Activated naive CD8-positive, alpha-beta T cell treated with anti-CD3 and anti-CD28 coated beads, Interleukin-2, amount 10 ng/mL, durations not matched to agents 7 days and 5 days (primary cell): ENCODE measurements at regions not wholly inside any gene's neighbourhood (a gene's known extent, or its start where the extent isn't known, plus 50 kb on each side); places are given as distances from the start of the nearest gene placed in this dataset.

ENCODE experiments used
- ATAC-seq: fragments of 150-1000 bp; cut with Tn5 transposase; one replicate; pipeline ENCODE4 v1.10.0; 2021; ENCODE audit warnings: low read depth, moderate library complexity
- POLR2A ChIA-PET: fragments of 350-600 bp; sonication (Branson Sonifier 250); formaldehyde crosslinking; loops from one replicate; lab custom pipeline; 2021; ENCODE audit warnings: antibody characterized with exemption; lab: Charles Lee
- DNase-seq: peaks from one replicate; pipeline ENCODE4 v3.0.0; 2021
- H3K27ac Mint-ChIP-seq: one replicate; pipeline ENCODE4 v1.8.0; 2022; ENCODE audit warnings: mild to moderate bottlenecking, mixed read lengths
- H3K27me3 Mint-ChIP-seq: one replicate; pipeline ENCODE4 v1.8.0; 2022; ENCODE audit warnings: mild to moderate bottlenecking, moderate library complexity, mixed read lengths
- H3K36me3 Mint-ChIP-seq: one replicate; pipeline ENCODE4 v1.8.0; 2021; ENCODE audit warnings: mild to moderate bottlenecking, mixed read lengths
- H3K4me1 Mint-ChIP-seq: one replicate; pipeline ENCODE4 v1.8.0; 2021; ENCODE audit warnings: mixed read lengths
- H3K4me3 Mint-ChIP-seq: one replicate; pipeline ENCODE4 v1.8.0; 2022; ENCODE audit warnings: mild to moderate bottlenecking, moderate library complexity, mixed read lengths
- H3K9me3 Mint-ChIP-seq: one replicate; pipeline ENCODE4 v1.8.0; 2021; ENCODE audit warnings: mixed read lengths

- H3K27ac Mint-ChIP-seq: no peak overlapping the region
- peaks cover 2% of the 10 kb centered on the region for H3K9me3 Mint-ChIP-seq
- POLR2A ChIA-PET: interaction anchor here (1.4 kb wide), 1 partner anchor 205 kb away, joined by 4 read pairs; the partner anchor contains the start of gene BCL6
- DNase-seq: no peak
- H3K36me3 Mint-ChIP-seq: peaks cover 18% of the 10 kb centered on the region
- H3K4me1 Mint-ChIP-seq: peaks cover 60% of the 10 kb centered on the region
- ATAC-seq: no peak
- peaks cover 2% of the 10 kb centered on the region for H3K27me3 Mint-ChIP-seq
- H3K4me3 Mint-ChIP-seq: no peak overlapping the region
Measured at GRCh38 chr3:187950671-187951070, 203.3 kb upstream of the LPP start.

GRCh38 chr3:187951452-187952190 is 202.3 kb upstream of the LPP start:
- H3K27ac Mint-ChIP-seq: peak overlapping the region; percentile 71

GRCh38 chr3:187952849-187953248 is 201.1 kb upstream of the LPP start:
- Mint-ChIP-seq H3K4me3 (no peak overlapping the region), H3K4me1 (peaks cover 59% of the 10 kb centered on the region), H3K9me3 (peaks cover 4% of the 10 kb centered on the region), H3K27me3 (peaks cover 2% of the 10 kb centered on the region), H3K27ac (no peak overlapping the region), H3K36me3 (peaks cover 21% of the 10 kb centered on the region)
- DNase-seq (no peak), ATAC-seq (no peak)
- POLR2A ChIA-PET: interaction anchor here (0.6 kb wide), 2 partner anchors 154 to 207 kb away, joined by 3 read pairs; no protein-coding TSS in a partner anchor

More at GRCh38 chr3:187951452-187952190, 202.3 kb upstream of the LPP start:
- POLR2A ChIA-PET: interaction anchor here (1.4 kb wide), 1 partner anchor 206 kb away, joined by 4 read pairs; the partner anchor contains the start of gene BCL6
- ATAC-seq (peak; percentile 61), DNase-seq (no peak)
- Mint-ChIP-seq H3K9me3 (peaks cover 2% of the 10 kb centered on the region), H3K27me3 (peaks cover 2% of the 10 kb centered on the region), H3K36me3 (peaks cover 21% of the 10 kb centered on the region), H3K4me1 (peaks cover 57% of the 10 kb centered on the region), H3K4me3 (peak overlapping the region; percentile 39)

GRCh38 chr3:187954516-187954872 is 199.5 kb upstream of the LPP start:
- ATAC-seq: no peak
- H3K9me3 Mint-ChIP-seq: peaks cover 4% of the 10 kb centered on the region
- peaks cover 63% of the 10 kb centered on the region for H3K4me1 Mint-ChIP-seq
- no peak for DNase-seq
- peaks cover 20% of the 10 kb centered on the region for H3K36me3 Mint-ChIP-seq
- POLR2A ChIA-PET: interaction anchor here (0.9 kb wide), 1 partner anchor 209 kb away, joined by 3 read pairs; the partner anchor contains the start of gene BCL6
- peaks cover 2% of the 10 kb centered on the region for H3K27me3 Mint-ChIP-seq
- H3K4me3 Mint-ChIP-seq: no peak overlapping the region
- H3K27ac Mint-ChIP-seq: no peak overlapping the region

- DNase-seq: no peak
- Mint-ChIP-seq H3K27ac (no peak overlapping the region), H3K36me3 (peaks cover 19% of the 10 kb centered on the region), H3K4me3 (no peak overlapping the region), H3K27me3 (peaks cover 2% of the 10 kb centered on the region), H3K4me1 (peaks cover 66% of the 10 kb centered on the region), H3K9me3 (peaks cover 4% of the 10 kb centered on the region)
- POLR2A ChIA-PET: interaction anchor here (1.1 to 1.6 kb wide), 2 partner anchors 206 to 209 kb away, joined by 6 to 7 read pairs; partner anchors contain the start of gene BCL6
- ATAC-seq: no peak
Measured at GRCh38 chr3:187954873-187955586, 198.9 kb upstream of the LPP start.

- Mint-ChIP-seq H3K4me1 (peaks cover 64% of the 10 kb centered on the region), H3K9me3 (peaks cover 4% of the 10 kb centered on the region), H3K36me3 (peaks cover 17% of the 10 kb centered on the region), H3K4me3 (no peak overlapping the region), H3K27me3 (peaks cover 2% of the 10 kb centered on the region), H3K27ac (no peak overlapping the region)
- POLR2A ChIA-PET: interaction anchor here (1.1 to 1.6 kb wide), 2 partner anchors 206 to 210 kb away, joined by 6 to 7 read pairs; partner anchors contain the start of gene BCL6
- DNase-seq: no peak
- ATAC-seq: no peak
Measured at GRCh38 chr3:187955587-187955952, 198.4 kb upstream of the LPP start.

GRCh38 chr3:187957165-187957581 is 196.8 kb upstream of the LPP start:
- H3K27me3 Mint-ChIP-seq: no peaks in the 10 kb centered on the region
- peaks cover 49% of the 10 kb centered on the region for H3K4me1 Mint-ChIP-seq
- ATAC-seq (no peak), DNase-seq (no peak)
- no peak overlapping the region for H3K27ac Mint-ChIP-seq
- peaks cover 3% of the 10 kb centered on the region for H3K9me3 Mint-ChIP-seq
- POLR2A ChIA-PET: no interaction called here
- H3K4me3 Mint-ChIP-seq: no peak overlapping the region
- peaks cover 9% of the 10 kb centered on the region for H3K36me3 Mint-ChIP-seq

GRCh38 chr3:187957582-187957981 is 196.4 kb upstream of the LPP start:
- POLR2A ChIA-PET: no interaction called here
- H3K4me3 Mint-ChIP-seq: no peak overlapping the region
- ATAC-seq (no peak), DNase-seq (no peak)
- no peaks in the 10 kb centered on the region for H3K27me3 Mint-ChIP-seq
- peaks cover 2% of the 10 kb centered on the region for H3K9me3 Mint-ChIP-seq
- H3K27ac Mint-ChIP-seq: no peak overlapping the region
- H3K36me3 Mint-ChIP-seq: peaks cover 8% of the 10 kb centered on the region
- peaks cover 48% of the 10 kb centered on the region for H3K4me1 Mint-ChIP-seq

- DNase-seq (peak; percentile 69), ATAC-seq (peak; percentile 94)
- Mint-ChIP-seq H3K27ac (peak overlapping the region; percentile 85), H3K9me3 (peaks cover 2% of the 10 kb centered on the region), H3K4me3 (peak overlapping the region; percentile 65), H3K27me3 (no peaks in the 10 kb centered on the region), H3K4me1 (peaks cover 41% of the 10 kb centered on the region), H3K36me3 (peaks cover 6% of the 10 kb centered on the region)
- POLR2A ChIA-PET: interaction anchor here (1.1 kb wide), 1 partner anchor 216 kb away, joined by 4 read pairs; no protein-coding TSS in a partner anchor
Measured at GRCh38 chr3:187958432-187959003, 195.4 kb upstream of the LPP start.

GRCh38 chr3:187960820-187961219 is 193.1 kb upstream of the LPP start:
- no peak for ATAC-seq
- POLR2A ChIA-PET: interaction anchor here (2.2 kb wide), 1 partner anchor 215 kb away, joined by 13 read pairs; the partner anchor contains the start of gene BCL6
- Mint-ChIP-seq H3K4me1 (peaks cover 28% of the 10 kb centered on the region), H3K9me3 (peaks cover 2% of the 10 kb centered on the region), H3K36me3 (peaks cover 3% of the 10 kb centered on the region), H3K4me3 (no peak overlapping the region), H3K27me3 (no peaks in the 10 kb centered on the region), H3K27ac (no peak overlapping the region)
- DNase-seq: no peak

- H3K36me3 Mint-ChIP-seq: no peaks in the 10 kb centered on the region
- DNase-seq (no peak), ATAC-seq (no peak)
- H3K27ac Mint-ChIP-seq: no peak overlapping the region
- POLR2A ChIA-PET: interaction anchor here (1.1 to 3.1 kb wide), 4 partner anchors 40 to 218 kb away, joined by 3 to 17 read pairs (median 6); partner anchors contain the start of gene BCL6
- H3K9me3 Mint-ChIP-seq: peaks cover 2% of the 10 kb centered on the region
- H3K4me1 Mint-ChIP-seq: peaks cover 30% of the 10 kb centered on the region
- H3K4me3 Mint-ChIP-seq: no peak overlapping the region
- no peaks in the 10 kb centered on the region for H3K27me3 Mint-ChIP-seq
Measured at GRCh38 chr3:187961366-187961765, 192.6 kb upstream of the LPP start.

GRCh38 chr3:187963003-187963676 is 190.8 kb upstream of the LPP start:
- POLR2A ChIA-PET: interaction anchor here (0.6 to 3.1 kb wide), 8 partner anchors 12 to 220 kb away, joined by 3 to 17 read pairs (median 5); partner anchors contain the start of gene BCL6
- ATAC-seq (peak; percentile 65), DNase-seq (no peak)
- peaks cover 33% of the 10 kb centered on the region for H3K4me1 Mint-ChIP-seq
- no peaks in the 10 kb centered on the region for H3K9me3 Mint-ChIP-seq
- no peak overlapping the region for H3K27ac Mint-ChIP-seq
- no peak overlapping the region for H3K4me3 Mint-ChIP-seq
- H3K27me3 Mint-ChIP-seq: no peaks in the 10 kb centered on the region
- peaks cover 2% of the 10 kb centered on the region for H3K36me3 Mint-ChIP-seq
